GM13976 (cell line): ENCODE measurements at regions not wholly inside any gene's neighbourhood (a gene's known extent, or its start where the extent isn't known, plus 50 kb on each side); places are given as distances from the start of the nearest gene placed in this dataset.
"Not testable (repeated sequence)": the region's sequence is repeated elsewhere in the genome, so short reads cannot be mapped to it uniquely, and the experiment has no call there.

Experiments used
- DNase-seq: peaks from one replicate; pipeline ENCODE4 v3.0.0; 2012; ENCODE audit warnings: low spot score
- CTCF ChIP-seq: IDR thresholded peaks from 2 replicates; pipeline ENCODE4 v1.5.1; 2012; ENCODE audit warnings: borderline replicate concordance, mild to moderate bottlenecking; ENCODE audit not compliant: insufficient read depth; ENCODE audit errors: extremely low read depth, missing control alignments, control extremely low read depth
- in situ Hi-C: fragments of 300-500 bp; cut with MboI; formaldehyde crosslinking; loops from one replicate; pipeline ENCODE4 v1.12.0; 2022; ENCODE audit warnings: low sequenced_read_pairs, mixed read lengths, inconsistent platforms; ENCODE audit not compliant: unreplicated experiment

- no peak for TF ChIP-seq CTCF
- no peak for DNase-seq
- in situ Hi-C loops, result no loop called here
These were observed 134.8 kb upstream of the MB21D2 start for GRCh38 chr3:193052354-193053045.

GRCh38 chr3:193053046-193053435 is 135.4 kb upstream of the MB21D2 start:
- no peak for DNase-seq
- in situ Hi-C loops, result no loop called here
- no peak for TF ChIP-seq CTCF

GRCh38 chr3:193055352-193055751 is 137.7 kb upstream of the MB21D2 start:
- in situ Hi-C loops, result no loop called here
- TF ChIP-seq CTCF, result no peak
- no peak for DNase-seq

GRCh38 chr3:193057616-193058015 is 140.0 kb upstream of the MB21D2 start:
- in situ Hi-C loops, result no loop called here
- no peak for DNase-seq
- no peak for TF ChIP-seq CTCF

- no peak for TF ChIP-seq CTCF
- DNase-seq, result no peak
- in situ Hi-C loops, result no loop called here
These were observed 143.3 kb upstream of the MB21D2 start for GRCh38 chr3:193060748-193061546.

GRCh38 chr3:193068365-193068764 is 150.7 kb upstream of the MB21D2 start:
- DNase-seq, result no peak
- no peak for TF ChIP-seq CTCF
- in situ Hi-C loops, result no loop called here

GRCh38 chr3:193069732-193070131 is 152.1 kb upstream of the MB21D2 start:
- in situ Hi-C loops, DNase-seq: not testable (repeated sequence)
